ENCODE measurements at regions not wholly inside any gene's neighbourhood (a gene's known extent, or its start where the extent isn't known, plus 50 kb on each side); places are given as distances from the start of the nearest gene placed in this dataset.

DNA sequence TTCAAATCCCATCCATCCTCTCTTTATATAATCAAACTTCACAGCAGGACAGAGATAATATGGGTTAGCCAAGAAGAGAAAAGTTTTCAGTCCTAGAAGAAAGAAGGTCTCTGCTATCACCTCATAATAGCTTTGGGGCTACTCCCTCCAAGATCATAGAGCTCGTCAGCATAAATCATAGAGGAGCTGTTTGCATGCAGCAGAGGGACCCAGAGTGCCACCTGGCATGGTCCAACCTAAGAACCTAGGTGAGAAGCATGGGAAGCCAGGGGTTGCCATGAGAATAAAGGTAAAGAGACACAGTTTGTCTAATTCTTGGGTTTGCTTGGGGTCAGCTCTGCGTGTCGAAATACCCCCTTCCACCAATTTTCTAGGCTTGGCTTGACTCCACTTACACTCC, 87.1 kb upstream of the CYP1B1 start:
- TF ChIP-seq EZH2phosphoT487 (IDR thresholded peaks at IDR 0.05; ENCODE audit: low read depth, severe bottlenecking, unreplicated experiment) (no peak), EZH2 (IDR thresholded peaks at IDR 0.05; ENCODE audit: borderline replicate concordance) (no peak)
- TF ChIP-seq, protein P1, sequence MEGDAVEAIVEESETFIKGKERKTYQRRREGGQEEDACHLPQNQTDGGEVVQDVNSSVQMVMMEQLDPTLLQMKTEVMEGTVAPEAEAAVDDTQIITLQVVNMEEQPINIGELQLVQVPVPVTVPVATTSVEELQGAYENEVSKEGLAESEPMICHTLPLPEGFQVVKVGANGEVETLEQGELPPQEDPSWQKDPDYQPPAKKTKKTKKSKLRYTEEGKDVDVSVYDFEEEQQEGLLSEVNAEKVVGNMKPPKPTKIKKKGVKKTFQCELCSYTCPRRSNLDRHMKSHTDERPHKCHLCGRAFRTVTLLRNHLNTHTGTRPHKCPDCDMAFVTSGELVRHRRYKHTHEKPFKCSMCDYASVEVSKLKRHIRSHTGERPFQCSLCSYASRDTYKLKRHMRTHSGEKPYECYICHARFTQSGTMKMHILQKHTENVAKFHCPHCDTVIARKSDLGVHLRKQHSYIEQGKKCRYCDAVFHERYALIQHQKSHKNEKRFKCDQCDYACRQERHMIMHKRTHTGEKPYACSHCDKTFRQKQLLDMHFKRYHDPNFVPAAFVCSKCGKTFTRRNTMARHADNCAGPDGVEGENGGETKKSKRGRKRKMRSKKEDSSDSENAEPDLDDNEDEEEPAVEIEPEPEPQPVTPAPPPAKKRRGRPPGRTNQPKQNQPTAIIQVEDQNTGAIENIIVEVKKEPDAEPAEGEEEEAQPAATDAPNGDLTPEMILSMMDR (IDR thresholded peaks at IDR 0.05; ENCODE audit: poor library complexity): no peak
- no peaks in the 10 kb centered on the region for H4K20me1 ChIP-seq (ENCODE audit: insufficient read depth, poor library complexity, severe bottlenecking)
- no peak for DNase-seq (ENCODE audit: low spot score)
- no peaks in the 10 kb centered on the region for H3K27me3 ChIP-seq
- H3K79me2 ChIP-seq: no peaks in the 10 kb centered on the region
- no peak overlapping the region for H3K4me3 ChIP-seq
- H3K36me3 ChIP-seq (replicated peaks; ENCODE audit: insufficient read depth, low read depth): no peaks in the 10 kb centered on the region
- no peaks in the 10 kb centered on the region for H3K9me3 ChIP-seq (ENCODE audit: low read depth)
- WGBS (ENCODE audit: low lambda C conversion rate, missing lambda C conversion rate): 87% methylated on average over 3 of the region's 3 CpGs
- H3K4me2 ChIP-seq: no peak overlapping the region
- H3K4me1 ChIP-seq (ENCODE audit: insufficient read depth): peaks cover 9% of the 10 kb centered on the region
- no peak overlapping the region for H2AFZ ChIP-seq
- no peak overlapping the region for H3K27ac ChIP-seq
- no peaks in the 10 kb centered on the region for H3K9me2 ChIP-seq (replicated peaks; ENCODE audit: insufficient read depth)

- Histone ChIP-seq H3K4me3 (no peak overlapping the region), H3K36me3 (replicated peaks; ENCODE audit: insufficient read depth, low read depth) (no peaks in the 10 kb centered on the region), H3K27me3 (no peaks in the 10 kb centered on the region), H4K20me1 (ENCODE audit: insufficient read depth, poor library complexity, severe bottlenecking) (no peaks in the 10 kb centered on the region), H3K4me1 (ENCODE audit: insufficient read depth) (peaks cover 9% of the 10 kb centered on the region), H3K27ac (no peak overlapping the region), H3K79me2 (no peaks in the 10 kb centered on the region), H2AFZ (no peak overlapping the region), H3K4me2 (no peak overlapping the region), H3K9me3 (ENCODE audit: low read depth) (no peaks in the 10 kb centered on the region), H3K9me2 (replicated peaks; ENCODE audit: insufficient read depth) (no peaks in the 10 kb centered on the region)
- no peak for DNase-seq (ENCODE audit: low spot score)
- 95% methylated on average over 5 of the region's 5 CpGs for WGBS (ENCODE audit: low lambda C conversion rate, missing lambda C conversion rate)
- TF ChIP-seq EZH2phosphoT487 (IDR thresholded peaks at IDR 0.05; ENCODE audit: low read depth, severe bottlenecking, unreplicated experiment) (no peak), EZH2 (IDR thresholded peaks at IDR 0.05; ENCODE audit: borderline replicate concordance) (no peak)
- TF ChIP-seq, protein P1 (IDR thresholded peaks at IDR 0.05; ENCODE audit: poor library complexity): no peak
Measured at GRCh38 chr2:38160516-38160915, 84.6 kb upstream of the CYP1B1 start.

- Histone ChIP-seq H3K4me1 (ENCODE audit: insufficient read depth) (peaks cover 9% of the 10 kb centered on the region), H3K27me3 (no peaks in the 10 kb centered on the region), H4K20me1 (ENCODE audit: insufficient read depth, poor library complexity, severe bottlenecking) (no peaks in the 10 kb centered on the region), H2AFZ (no peak overlapping the region), H3K27ac (no peak overlapping the region), H3K4me2 (no peak overlapping the region), H3K9me2 (replicated peaks; ENCODE audit: insufficient read depth) (no peaks in the 10 kb centered on the region), H3K4me3 (no peak overlapping the region), H3K9me3 (ENCODE audit: low read depth) (no peaks in the 10 kb centered on the region), H3K79me2 (no peaks in the 10 kb centered on the region), H3K36me3 (replicated peaks; ENCODE audit: insufficient read depth, low read depth) (no peaks in the 10 kb centered on the region)
- TF ChIP-seq EZH2 (IDR thresholded peaks at IDR 0.05; ENCODE audit: borderline replicate concordance) (no peak), EZH2phosphoT487 (IDR thresholded peaks at IDR 0.05; ENCODE audit: low read depth, severe bottlenecking, unreplicated experiment) (no peak)
- TF ChIP-seq, protein P1 (IDR thresholded peaks at IDR 0.05; ENCODE audit: poor library complexity): no peak
- WGBS (ENCODE audit: low lambda C conversion rate, missing lambda C conversion rate): 80% methylated on average over 3 of the region's 3 CpGs
- no peak for DNase-seq (ENCODE audit: low spot score)
Measured at GRCh38 chr2:38159597-38159996, 83.6 kb upstream of the CYP1B1 start.

DNA sequence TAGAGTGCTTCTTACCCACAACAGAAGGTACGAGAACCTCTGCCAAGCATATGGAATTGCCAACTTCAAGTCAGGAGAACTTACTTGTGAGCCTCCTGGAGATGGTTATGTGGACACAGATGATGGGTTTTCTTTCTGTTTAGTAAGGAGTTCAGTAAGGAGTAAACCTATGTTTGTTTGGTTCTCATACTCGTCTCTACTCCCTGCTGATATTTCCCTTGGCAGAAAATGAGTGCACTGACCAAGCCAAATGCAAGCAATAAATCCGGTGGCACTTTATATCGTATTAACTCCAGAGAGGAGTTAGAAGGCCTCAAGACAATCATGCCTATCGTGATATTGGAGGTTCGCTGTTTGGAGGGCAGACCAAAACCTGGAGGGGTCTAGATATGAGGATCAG, 83.2 kb upstream of the CYP1B1 start:
- no peak overlapping the region for H3K4me3 ChIP-seq
- no peak overlapping the region for H3K4me2 ChIP-seq
- peak overlapping the region; percentile 15 for H3K27ac ChIP-seq
- H3K9me3 ChIP-seq (ENCODE audit: low read depth): no peaks in the 10 kb centered on the region
- H3K4me1 ChIP-seq (ENCODE audit: insufficient read depth): peaks cover 9% of the 10 kb centered on the region
- WGBS (ENCODE audit: low lambda C conversion rate, missing lambda C conversion rate): 90% methylated on average over 6 of the region's 6 CpGs
- TF ChIP-seq EZH2phosphoT487 (IDR thresholded peaks at IDR 0.05; ENCODE audit: low read depth, severe bottlenecking, unreplicated experiment): no peak
- TF ChIP-seq, protein P1 (IDR thresholded peaks at IDR 0.05; ENCODE audit: poor library complexity): no peak
- no peak for TF ChIP-seq EZH2 (IDR thresholded peaks at IDR 0.05; ENCODE audit: borderline replicate concordance)
- H3K36me3 ChIP-seq (replicated peaks; ENCODE audit: insufficient read depth, low read depth): no peaks in the 10 kb centered on the region
- H3K27me3 ChIP-seq: no peaks in the 10 kb centered on the region
- DNase-seq (ENCODE audit: low spot score): no peak
- H4K20me1 ChIP-seq (ENCODE audit: insufficient read depth, poor library complexity, severe bottlenecking): no peaks in the 10 kb centered on the region
- no peaks in the 10 kb centered on the region for H3K9me2 ChIP-seq (replicated peaks; ENCODE audit: insufficient read depth)
- no peaks in the 10 kb centered on the region for H3K79me2 ChIP-seq
- H2AFZ ChIP-seq: no peak overlapping the region
